ENCODE measurements at regions not wholly inside any gene's neighbourhood (a gene's known extent, or its start where the extent isn't known, plus 50 kb on each side); places are given as distances from the start of the nearest gene placed in this dataset.

GRCh38 chr3:124666067-124666466 is 64.2 kb upstream of the UMPS start:
- Histone ChIP-seq H3K4me3 (ENCODE audit: insufficient read depth, low read length, poor library complexity, severe bottlenecking) (no peak overlapping the region), H3K9ac (ENCODE audit: low read length) (no peak overlapping the region), H3K79me2 (ENCODE audit: insufficient read depth, low read length) (no peaks in the 10 kb centered on the region), H4K20me1 (ENCODE audit: low read depth, low read length) (no peaks in the 10 kb centered on the region), H3K36me3 (ENCODE audit: low read length) (no peaks in the 10 kb centered on the region), H3K9me2 (replicated peaks; ENCODE audit: insufficient read depth, low read length) (no peaks in the 10 kb centered on the region), H3K27ac (ENCODE audit: low read depth, low read length) (no peak overlapping the region), H3F3A (ENCODE audit: insufficient read depth) (no peaks in the 10 kb centered on the region), H3K9me3 (ENCODE audit: insufficient read depth, low read length) (no peaks in the 10 kb centered on the region), H2AFZ (ENCODE audit: low read depth, low read length, severe bottlenecking) (no peak overlapping the region), H3K4me2 (ENCODE audit: low read depth, low read length, poor library complexity, severe bottlenecking) (no peak overlapping the region), H3K27me3 (ENCODE audit: low read length) (no peaks in the 10 kb centered on the region)
- TF ChIP-seq CTCF (IDR thresholded peaks at IDR 0.05; ENCODE audit: insufficient read depth, low read length, poor library complexity, severe bottlenecking) = no peak
- no peak for TF ChIP-seq EZH2phosphoT487 (conservative IDR thresholded peaks at IDR 0.05; ENCODE audit: low read length)

GRCh38 chr3:124669470-124669869 is 60.8 kb upstream of the UMPS start:
- no peaks in the 10 kb centered on the region for H3K9me3 ChIP-seq (ENCODE audit: insufficient read depth, low read length)
- no peaks in the 10 kb centered on the region for H3K27me3 ChIP-seq (ENCODE audit: low read length)
- H3K79me2 ChIP-seq (ENCODE audit: insufficient read depth, low read length) = no peaks in the 10 kb centered on the region
- H3F3A ChIP-seq (ENCODE audit: insufficient read depth) = no peaks in the 10 kb centered on the region
- no peak overlapping the region for H3K4me3 ChIP-seq (ENCODE audit: insufficient read depth, low read length, poor library complexity, severe bottlenecking)
- no peak overlapping the region for H2AFZ ChIP-seq (ENCODE audit: low read depth, low read length, severe bottlenecking)
- H3K9ac ChIP-seq (ENCODE audit: low read length) = no peak overlapping the region
- no peaks in the 10 kb centered on the region for H3K9me2 ChIP-seq (replicated peaks; ENCODE audit: insufficient read depth, low read length)
- TF ChIP-seq EZH2phosphoT487 (conservative IDR thresholded peaks at IDR 0.05; ENCODE audit: low read length) = no peak
- no peak for TF ChIP-seq CTCF (IDR thresholded peaks at IDR 0.05; ENCODE audit: insufficient read depth, low read length, poor library complexity, severe bottlenecking)
- no peaks in the 10 kb centered on the region for H3K36me3 ChIP-seq (ENCODE audit: low read length)
- H3K27ac ChIP-seq (ENCODE audit: low read depth, low read length) = no peak overlapping the region
- no peak overlapping the region for H3K4me2 ChIP-seq (ENCODE audit: low read depth, low read length, poor library complexity, severe bottlenecking)
- no peaks in the 10 kb centered on the region for H4K20me1 ChIP-seq (ENCODE audit: low read depth, low read length)

- TF ChIP-seq CTCF (IDR thresholded peaks at IDR 0.05; ENCODE audit: insufficient read depth, low read length, poor library complexity, severe bottlenecking) (no peak), EZH2phosphoT487 (conservative IDR thresholded peaks at IDR 0.05; ENCODE audit: low read length) (no peak)
- Histone ChIP-seq H3K9me3 (ENCODE audit: insufficient read depth, low read length) (no peaks in the 10 kb centered on the region), H4K20me1 (ENCODE audit: low read depth, low read length) (no peaks in the 10 kb centered on the region), H3K79me2 (ENCODE audit: insufficient read depth, low read length) (no peaks in the 10 kb centered on the region), H3K36me3 (ENCODE audit: low read length) (no peaks in the 10 kb centered on the region), H3K4me3 (ENCODE audit: insufficient read depth, low read length, poor library complexity, severe bottlenecking) (no peak overlapping the region), H3K9me2 (replicated peaks; ENCODE audit: insufficient read depth, low read length) (no peaks in the 10 kb centered on the region), H3F3A (ENCODE audit: insufficient read depth) (no peaks in the 10 kb centered on the region), H3K9ac (ENCODE audit: low read length) (no peak overlapping the region), H3K27ac (ENCODE audit: low read depth, low read length) (no peak overlapping the region), H3K27me3 (ENCODE audit: low read length) (no peaks in the 10 kb centered on the region), H3K4me2 (ENCODE audit: low read depth, low read length, poor library complexity, severe bottlenecking) (no peak overlapping the region), H2AFZ (ENCODE audit: low read depth, low read length, severe bottlenecking) (peak overlapping the region; percentile 66)
Observed at GRCh38 chr3:124671106-124671505, 59.1 kb upstream of the UMPS start.

Measured in SU-DHL-6 (cell line).